Lung (tissue), 11 donors: ENCODE measurements at regions not wholly inside any gene's neighbourhood (a gene's known extent, or its start where the extent isn't known, plus 50 kb on each side); places are given as distances from the start of the nearest gene placed in this dataset.

Experiments
- ATAC-seq: fragments of 200-7000 bp; cut with Tn5 transposase; one replicate; pipeline ENCODE4 v1.9.1; 2020; ENCODE audit warnings: moderate number of reproducible peaks; ENCODE audit not compliant: insufficient read depth, low FRiP score
- DNase-seq, 3 donors: peaks; one replicate each; pipeline ENCODE4 v3.0.0-alpha.2; 2013 to 2017
- H3K27ac ChIP-seq, 2 donors: one replicate each; pipeline ENCODE4 v1.5.1; 2013; ENCODE audit warnings: mild to moderate bottlenecking in 2 of 2, moderate library complexity in 2 of 2, control low read depth in 1 of 2, inconsistent platforms in 1 of 2, low read depth in 1 of 2, low read length in 1 of 2
- H3K27me3 ChIP-seq, 3 donors: one replicate each; pipeline ENCODE4 v1.5.1; 2013; ENCODE audit warnings: low read length in 2 of 3; ENCODE audit not compliant: control insufficient read depth in 3 of 3, insufficient read depth in 3 of 3
- H3K36me3 ChIP-seq, 4 donors: one replicate each; pipeline ENCODE4 v1.5.1; 2013; ENCODE audit warnings: low read length in 4 of 4, mild to moderate bottlenecking in 1 of 4, moderate library complexity in 1 of 4; ENCODE audit not compliant: control insufficient read depth in 4 of 4, insufficient read depth in 4 of 4
- H3K4me1 ChIP-seq, 5 donors: one replicate each; pipeline ENCODE4 v1.5.1; 2013; ENCODE audit warnings: low read length in 5 of 5, mild to moderate bottlenecking in 2 of 5, moderate library complexity in 1 of 5; ENCODE audit not compliant: control insufficient read depth in 5 of 5, insufficient read depth in 5 of 5
- H3K4me3 ChIP-seq: one replicate; pipeline ENCODE4 v1.5.1; 2013; ENCODE audit warnings: mild to moderate bottlenecking, control low read depth, moderate library complexity
- H3K9ac ChIP-seq, 2 donors: one replicate each; pipeline ENCODE4 v1.5.1; 2013; ENCODE audit warnings: low read length in 2 of 2, control low read depth in 1 of 2; ENCODE audit not compliant: insufficient read depth in 1 of 2
- H3K9me3 ChIP-seq, 4 donors: one replicate each; pipeline ENCODE4 v1.5.1; 2013; ENCODE audit warnings: low read length in 3 of 4, mild to moderate bottlenecking in 1 of 4, moderate library complexity in 1 of 4; ENCODE audit not compliant: control insufficient read depth in 4 of 4, insufficient read depth in 3 of 4
- CTCF ChIP-seq: IDR thresholded peaks from 2 replicates; pipeline ENCODE4 v1.5.1; 2012; ENCODE audit warnings: mild to moderate bottlenecking; ENCODE audit errors: control extremely low read depth, extremely low read depth
- WGBS, 2 donors: extraction: QIAGEN DNeasy Blood & Tissue Kit; methylation state at CpG; one replicate each; pipeline ENCODE4 v1.1.7; 2013; 5-methylcytosine and 5-hydroxymethylcytosine counted together
- donor health status: control.
- donor health status: control.
- donor health status: Bipolar disorder and iron deficiency.
- donor health status: healthy.
- donor health status: DM: yes; HTN: yes; CAD: no.

DNA sequence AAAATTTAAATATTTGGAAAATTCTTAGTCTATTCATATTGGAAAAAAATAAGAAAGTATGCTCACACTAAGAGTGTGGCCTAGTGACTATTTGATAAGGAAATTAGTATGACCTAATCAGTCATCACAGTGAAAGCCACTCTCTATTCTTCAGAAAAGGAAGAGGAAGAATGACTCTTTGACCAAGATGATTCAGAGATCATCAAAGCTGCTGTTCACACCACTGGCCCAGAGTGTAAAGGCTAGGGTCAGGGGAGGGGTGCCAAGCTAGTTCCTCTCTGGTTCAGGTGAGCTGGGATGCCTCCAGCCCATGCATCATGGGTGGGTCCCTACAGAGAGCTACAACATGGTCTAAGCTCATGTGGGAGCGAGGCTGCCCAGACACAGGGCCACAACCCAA lies 396.9 kb upstream of the NDST3 start:
- TF ChIP-seq CTCF: no peak
- no peaks in the 10 kb centered on the region for H3K9me3 ChIP-seq
- no peaks in the 10 kb centered on the region for H3K4me1 ChIP-seq
- 69 to 83% methylated on average over 1 of the region's 1 CpG for whole genome bisulfite sequencing, 2 donors
- no peaks in the 10 kb centered on the region for H3K36me3 ChIP-seq
- no peak overlapping the region for H3K27ac ChIP-seq
- DNase-seq (no peak), ATAC-seq (no peak)
- H3K9ac ChIP-seq: no peak overlapping the region
- no peaks in the 10 kb centered on the region for H3K27me3 ChIP-seq
- H3K4me3 ChIP-seq: no peak overlapping the region

DNA sequence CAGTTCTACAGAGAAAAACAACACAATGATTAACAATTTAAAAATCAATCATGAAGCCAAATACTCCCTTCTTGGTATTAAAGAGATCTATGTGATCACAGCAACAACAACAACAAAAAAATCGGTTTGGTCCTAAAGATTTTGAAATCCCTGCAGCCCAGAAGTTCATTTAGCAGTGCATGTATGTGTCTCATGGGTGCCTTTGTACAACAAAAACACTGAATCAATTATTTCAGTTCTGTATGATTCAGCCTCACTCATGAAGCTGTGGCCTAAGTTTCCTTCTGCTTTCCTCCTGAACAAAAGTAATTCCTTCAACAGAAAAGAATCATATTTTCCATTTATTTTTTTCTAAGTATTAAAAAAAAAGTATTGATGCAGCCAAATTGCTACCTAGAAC lies 393.4 kb upstream of the NDST3 start:
- Histone ChIP-seq H3K9ac (no peak overlapping the region), H3K9me3 (no peaks in the 10 kb centered on the region), H3K27ac (no peak overlapping the region), H3K27me3 (no peaks in the 10 kb centered on the region), H3K36me3 (no peaks in the 10 kb centered on the region), H3K4me3 (no peak overlapping the region), H3K4me1 (no peaks in the 10 kb centered on the region)
- ATAC-seq (no peak), DNase-seq (no peak)
- no peak for TF ChIP-seq CTCF
- 59 to 63% methylated on average over 1 of the region's 1 CpG for WGBS, 2 donors

- Histone ChIP-seq H3K9me3 (no peaks in the 10 kb centered on the region), H3K4me1 (no peaks in the 10 kb centered on the region), H3K4me3 (no peak overlapping the region), H3K27me3 (no peaks in the 10 kb centered on the region), H3K36me3 (no peaks in the 10 kb centered on the region), H3K27ac (no peak overlapping the region), H3K9ac (no peak overlapping the region)
- 73 to 80% methylated on average over 3 of the region's 3 CpGs for WGBS, 2 donors
- TF ChIP-seq CTCF: no peak
- DNase-seq: no peak
- no peak for ATAC-seq
Observed at GRCh38 chr4:117641519-117641918, 392.8 kb upstream of the NDST3 start.

DNA sequence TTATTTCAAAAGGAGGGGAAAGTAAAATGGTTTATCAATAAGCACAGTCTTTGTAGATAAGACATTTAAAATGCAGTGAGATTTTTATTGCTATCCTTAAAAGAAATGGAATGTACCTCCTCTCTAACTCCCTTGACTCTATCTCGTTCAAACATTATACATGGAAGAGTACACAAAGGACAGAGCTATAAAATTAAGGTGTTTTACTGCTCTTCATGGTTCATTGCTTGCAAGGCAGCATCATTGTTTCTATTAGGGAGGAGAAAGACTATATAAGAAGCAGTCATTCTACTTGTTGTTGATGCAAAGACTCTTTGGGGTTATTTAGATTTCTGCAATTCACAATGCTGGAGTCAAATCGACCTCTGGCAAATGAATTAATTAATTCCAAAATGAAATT lies 380.2 kb upstream of the NDST3 start:
- no peak overlapping the region for H3K9ac ChIP-seq
- H3K27ac ChIP-seq: no peak overlapping the region
- H3K4me1 ChIP-seq: no peaks in the 10 kb centered on the region
- TF ChIP-seq CTCF: no peak
- ATAC-seq (no peak), DNase-seq (no peak)
- no peaks in the 10 kb centered on the region for H3K36me3 ChIP-seq
- H3K9me3 ChIP-seq: peaks cover 0 to 2% (median 0%) of the 10 kb centered on the region in 4 donors
- WGBS, 2 donors: 35 to 72% methylated on average over 2 of the region's 2 CpGs
- H3K27me3 ChIP-seq: no peaks in the 10 kb centered on the region
- H3K4me3 ChIP-seq: no peak overlapping the region
